Body of pancreas (tissue), 4 donors: ENCODE measurements at regions not wholly inside any gene's neighbourhood (a gene's known extent, or its start where the extent isn't known, plus 50 kb on each side); places are given as distances from the start of the nearest gene placed in this dataset.

ENCODE experiments used
- POLR2A ChIP-seq, 3 donors: fragments of 450-650 bp; IDR thresholded peaks; one replicate each; pipeline ENCODE4 v1.6.1; 2016; ENCODE audit warnings: antibody characterized with exemption in 3 of 3, mild to moderate bottlenecking in 2 of 3
- TF ChIP-seq, protein P1 (sequence below), 7 experiments: fragments of 450-650 bp in 4 of 7; fragments of 200-600 bp in 3 of 7; sonication (generic) in 3 of 7; IDR thresholded peaks; one replicate each; pipeline ENCODE4 v1.5.1; 2016 to 2019; ENCODE audit warnings: antibody characterized with exemption in 7 of 7

DNA sequence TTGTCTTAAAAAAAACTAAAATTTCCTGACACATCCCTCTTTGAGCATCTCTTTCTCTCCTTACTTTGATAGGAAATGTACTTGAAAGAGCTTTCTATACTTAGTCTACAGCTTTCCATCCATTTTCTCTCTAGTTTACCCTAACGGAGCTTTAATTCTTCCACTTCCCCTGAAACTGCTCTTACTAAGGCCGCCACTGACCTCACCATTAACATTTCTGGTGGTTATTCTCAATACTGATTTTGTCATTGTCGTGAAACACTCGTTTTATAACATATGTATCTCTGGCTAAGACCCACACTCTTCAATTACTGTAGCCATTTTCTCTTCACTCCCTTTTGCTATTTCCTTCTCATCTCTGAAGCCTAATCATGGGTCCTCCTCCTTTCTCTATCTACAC, 262.0 kb upstream of the FERD3L start:
- TF ChIP-seq POLR2A (IDR thresholded peaks at IDR 0.05), result no peak
- TF ChIP-seq, protein P1, sequence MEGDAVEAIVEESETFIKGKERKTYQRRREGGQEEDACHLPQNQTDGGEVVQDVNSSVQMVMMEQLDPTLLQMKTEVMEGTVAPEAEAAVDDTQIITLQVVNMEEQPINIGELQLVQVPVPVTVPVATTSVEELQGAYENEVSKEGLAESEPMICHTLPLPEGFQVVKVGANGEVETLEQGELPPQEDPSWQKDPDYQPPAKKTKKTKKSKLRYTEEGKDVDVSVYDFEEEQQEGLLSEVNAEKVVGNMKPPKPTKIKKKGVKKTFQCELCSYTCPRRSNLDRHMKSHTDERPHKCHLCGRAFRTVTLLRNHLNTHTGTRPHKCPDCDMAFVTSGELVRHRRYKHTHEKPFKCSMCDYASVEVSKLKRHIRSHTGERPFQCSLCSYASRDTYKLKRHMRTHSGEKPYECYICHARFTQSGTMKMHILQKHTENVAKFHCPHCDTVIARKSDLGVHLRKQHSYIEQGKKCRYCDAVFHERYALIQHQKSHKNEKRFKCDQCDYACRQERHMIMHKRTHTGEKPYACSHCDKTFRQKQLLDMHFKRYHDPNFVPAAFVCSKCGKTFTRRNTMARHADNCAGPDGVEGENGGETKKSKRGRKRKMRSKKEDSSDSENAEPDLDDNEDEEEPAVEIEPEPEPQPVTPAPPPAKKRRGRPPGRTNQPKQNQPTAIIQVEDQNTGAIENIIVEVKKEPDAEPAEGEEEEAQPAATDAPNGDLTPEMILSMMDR (IDR thresholded peaks at IDR 0.05), result no peak
